ENCODE measurements at regions not wholly inside any gene's neighbourhood (a gene's known extent, or its start where the extent isn't known, plus 50 kb on each side); places are given as distances from the start of the nearest gene placed in this dataset.

DNA sequence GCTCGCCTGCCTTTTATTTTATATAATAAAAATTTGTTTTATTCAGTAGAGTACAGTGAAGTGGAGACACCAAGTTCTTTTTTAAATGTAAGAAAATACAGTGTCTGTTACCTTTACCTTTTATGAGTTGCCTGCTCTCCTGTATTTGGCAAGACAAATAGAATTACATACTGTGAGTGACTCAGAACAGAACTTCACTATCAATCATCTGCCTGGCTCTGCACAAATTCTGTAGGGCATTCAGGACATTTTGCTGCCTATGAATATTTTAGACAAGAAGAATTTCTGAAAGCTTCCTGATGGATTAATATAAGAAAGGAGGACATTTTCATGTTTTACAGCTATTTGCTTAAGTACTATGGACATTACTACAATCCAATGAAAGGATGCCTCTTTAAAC, 135.4 kb upstream of the PHF14 start (continued):
- TF ChIP-seq, protein P1, sequence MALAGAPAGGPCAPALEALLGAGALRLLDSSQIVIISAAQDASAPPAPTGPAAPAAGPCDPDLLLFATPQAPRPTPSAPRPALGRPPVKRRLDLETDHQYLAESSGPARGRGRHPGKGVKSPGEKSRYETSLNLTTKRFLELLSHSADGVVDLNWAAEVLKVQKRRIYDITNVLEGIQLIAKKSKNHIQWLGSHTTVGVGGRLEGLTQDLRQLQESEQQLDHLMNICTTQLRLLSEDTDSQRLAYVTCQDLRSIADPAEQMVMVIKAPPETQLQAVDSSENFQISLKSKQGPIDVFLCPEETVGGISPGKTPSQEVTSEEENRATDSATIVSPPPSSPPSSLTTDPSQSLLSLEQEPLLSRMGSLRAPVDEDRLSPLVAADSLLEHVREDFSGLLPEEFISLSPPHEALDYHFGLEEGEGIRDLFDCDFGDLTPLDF (CRISPR knock-in tag; IDR thresholded peaks at IDR 0.05) = no peak
- TF ChIP-seq FOXK1 (CRISPR knock-in tag; IDR thresholded peaks at IDR 0.05) = no peak
- TF ChIP-seq, protein P2, sequence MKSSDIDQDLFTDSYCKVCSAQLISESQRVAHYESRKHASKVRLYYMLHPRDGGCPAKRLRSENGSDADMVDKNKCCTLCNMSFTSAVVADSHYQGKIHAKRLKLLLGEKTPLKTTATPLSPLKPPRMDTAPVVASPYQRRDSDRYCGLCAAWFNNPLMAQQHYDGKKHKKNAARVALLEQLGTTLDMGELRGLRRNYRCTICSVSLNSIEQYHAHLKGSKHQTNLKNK (CRISPR knock-in tag; IDR thresholded peaks at IDR 0.05) = no peak
- TF ChIP-seq, protein P3, sequence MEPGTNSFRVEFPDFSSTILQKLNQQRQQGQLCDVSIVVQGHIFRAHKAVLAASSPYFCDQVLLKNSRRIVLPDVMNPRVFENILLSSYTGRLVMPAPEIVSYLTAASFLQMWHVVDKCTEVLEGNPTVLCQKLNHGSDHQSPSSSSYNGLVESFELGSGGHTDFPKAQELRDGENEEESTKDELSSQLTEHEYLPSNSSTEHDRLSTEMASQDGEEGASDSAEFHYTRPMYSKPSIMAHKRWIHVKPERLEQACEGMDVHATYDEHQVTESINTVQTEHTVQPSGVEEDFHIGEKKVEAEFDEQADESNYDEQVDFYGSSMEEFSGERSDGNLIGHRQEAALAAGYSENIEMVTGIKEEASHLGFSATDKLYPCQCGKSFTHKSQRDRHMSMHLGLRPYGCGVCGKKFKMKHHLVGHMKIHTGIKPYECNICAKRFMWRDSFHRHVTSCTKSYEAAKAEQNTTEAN (CRISPR knock-in tag; IDR thresholded peaks at IDR 0.05) = no peak
- no peak for TF ChIP-seq SMAD4 (CRISPR knock-in tag; IDR thresholded peaks at IDR 0.05)
- TF ChIP-seq FOXJ3 (CRISPR knock-in tag; IDR thresholded peaks at IDR 0.05; ENCODE audit: borderline replicate concordance) = no peak

DNA sequence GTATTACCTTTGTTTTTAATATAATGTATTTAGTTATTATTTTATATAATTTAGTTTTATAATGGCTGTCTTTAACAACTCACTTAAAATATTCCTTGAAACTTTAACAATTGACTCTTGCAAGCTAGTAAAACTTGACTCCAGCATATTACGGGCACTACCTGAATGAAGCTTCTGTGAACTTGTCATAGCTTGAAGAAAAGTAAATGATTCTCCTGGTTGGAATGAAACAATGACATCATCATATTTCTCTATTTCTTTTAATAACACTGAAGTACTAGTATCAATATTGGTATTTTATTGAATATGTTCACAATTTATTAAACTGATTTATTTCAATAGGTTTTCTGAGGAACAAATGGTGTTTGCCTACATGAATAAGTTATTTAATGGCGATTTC, 128.4 kb upstream of the PHF14 start:
- POLR2A ChIA-PET = no interaction called here
- H3K36me3 Mint-ChIP-seq = no peaks in the 10 kb centered on the region
- DNase-seq (ENCODE audit: low spot score) (no peak), ATAC-seq (no peak)
- H3K9me3 Mint-ChIP-seq = peaks cover 6% of the 10 kb centered on the region
- H3K4me1 Mint-ChIP-seq = no peaks in the 10 kb centered on the region
- CTCF ChIA-PET = no interaction called here
- no peaks in the 10 kb centered on the region for H3K27me3 Mint-ChIP-seq (ENCODE audit: low read depth)
- no peak overlapping the region for H3K4me3 Mint-ChIP-seq
- no peak overlapping the region for H3K27ac Mint-ChIP-seq
- no peak for TF ChIP-seq ETV6 (CRISPR knock-in tag; IDR thresholded peaks at IDR 0.05)
- TF ChIP-seq NFYB (CRISPR knock-in tag; conservative IDR thresholded peaks at IDR 0.05; ENCODE audit: low read depth) = no peak
- no peak for TF ChIP-seq IRF2 (CRISPR knock-in tag; IDR thresholded peaks at IDR 0.05; ENCODE audit: borderline replicate concordance, low read depth)
- TF ChIP-seq CREB1 (CRISPR knock-in tag; IDR thresholded peaks at IDR 0.05) = no peak
- no peak for TF ChIP-seq KAT7 (CRISPR knock-in tag; IDR thresholded peaks at IDR 0.05; ENCODE audit: borderline replicate concordance)
- TF ChIP-seq ZNF219 (CRISPR knock-in tag; IDR thresholded peaks at IDR 0.05; ENCODE audit: borderline replicate concordance) = no peak
- TF ChIP-seq, protein P4, sequence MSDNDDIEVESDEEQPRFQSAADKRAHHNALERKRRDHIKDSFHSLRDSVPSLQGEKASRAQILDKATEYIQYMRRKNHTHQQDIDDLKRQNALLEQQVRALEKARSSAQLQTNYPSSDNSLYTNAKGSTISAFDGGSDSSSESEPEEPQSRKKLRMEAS (CRISPR knock-in tag; IDR thresholded peaks at IDR 0.05) = no peak
- TF ChIP-seq, protein P5, sequence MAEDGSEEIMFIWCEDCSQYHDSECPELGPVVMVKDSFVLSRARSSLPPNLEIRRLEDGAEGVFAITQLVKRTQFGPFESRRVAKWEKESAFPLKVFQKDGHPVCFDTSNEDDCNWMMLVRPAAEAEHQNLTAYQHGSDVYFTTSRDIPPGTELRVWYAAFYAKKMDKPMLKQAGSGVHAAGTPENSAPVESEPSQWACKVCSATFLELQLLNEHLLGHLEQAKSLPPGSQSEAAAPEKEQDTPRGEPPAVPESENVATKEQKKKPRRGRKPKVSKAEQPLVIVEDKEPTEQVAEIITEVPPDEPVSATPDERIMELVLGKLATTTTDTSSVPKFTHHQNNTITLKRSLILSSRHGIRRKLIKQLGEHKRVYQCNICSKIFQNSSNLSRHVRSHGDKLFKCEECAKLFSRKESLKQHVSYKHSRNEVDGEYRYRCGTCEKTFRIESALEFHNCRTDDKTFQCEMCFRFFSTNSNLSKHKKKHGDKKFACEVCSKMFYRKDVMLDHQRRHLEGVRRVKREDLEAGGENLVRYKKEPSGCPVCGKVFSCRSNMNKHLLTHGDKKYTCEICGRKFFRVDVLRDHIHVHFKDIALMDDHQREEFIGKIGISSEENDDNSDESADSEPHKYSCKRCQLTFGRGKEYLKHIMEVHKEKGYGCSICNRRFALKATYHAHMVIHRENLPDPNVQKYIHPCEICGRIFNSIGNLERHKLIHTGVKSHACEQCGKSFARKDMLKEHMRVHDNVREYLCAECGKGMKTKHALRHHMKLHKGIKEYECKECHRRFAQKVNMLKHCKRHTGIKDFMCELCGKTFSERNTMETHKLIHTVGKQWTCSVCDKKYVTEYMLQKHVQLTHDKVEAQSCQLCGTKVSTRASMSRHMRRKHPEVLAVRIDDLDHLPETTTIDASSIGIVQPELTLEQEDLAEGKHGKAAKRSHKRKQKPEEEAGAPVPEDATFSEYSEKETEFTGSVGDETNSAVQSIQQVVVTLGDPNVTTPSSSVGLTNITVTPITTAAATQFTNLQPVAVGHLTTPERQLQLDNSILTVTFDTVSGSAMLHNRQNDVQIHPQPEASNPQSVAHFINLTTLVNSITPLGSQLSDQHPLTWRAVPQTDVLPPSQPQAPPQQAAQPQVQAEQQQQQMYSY (CRISPR knock-in tag; IDR thresholded peaks at IDR 0.05) = no peak
- TF ChIP-seq NR1H2 (CRISPR knock-in tag; IDR thresholded peaks at IDR 0.05) = no peak
- no peak for TF ChIP-seq ELF4 (CRISPR knock-in tag; IDR thresholded peaks at IDR 0.05; ENCODE audit: low read depth)
- TF ChIP-seq JUN (CRISPR knock-in tag; IDR thresholded peaks at IDR 0.05) = no peak
- no peak for TF ChIP-seq ZNF671 (CRISPR knock-in tag; IDR thresholded peaks at IDR 0.05)
- no peak for TF ChIP-seq ESRRA (CRISPR knock-in tag; IDR thresholded peaks at IDR 0.05; ENCODE audit: borderline replicate concordance)
- TF ChIP-seq, protein P6, sequence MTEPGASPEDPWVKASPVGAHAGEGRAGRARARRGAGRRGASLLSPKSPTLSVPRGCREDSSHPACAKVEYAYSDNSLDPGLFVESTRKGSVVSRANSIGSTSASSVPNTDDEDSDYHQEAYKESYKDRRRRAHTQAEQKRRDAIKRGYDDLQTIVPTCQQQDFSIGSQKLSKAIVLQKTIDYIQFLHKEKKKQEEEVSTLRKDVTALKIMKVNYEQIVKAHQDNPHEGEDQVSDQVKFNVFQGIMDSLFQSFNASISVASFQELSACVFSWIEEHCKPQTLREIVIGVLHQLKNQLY (CRISPR knock-in tag; IDR thresholded peaks at IDR 0.05) = no peak
- no peak for TF ChIP-seq TEAD4 (CRISPR knock-in tag; IDR thresholded peaks at IDR 0.05)
- TF ChIP-seq ZNF423 (CRISPR knock-in tag; IDR thresholded peaks at IDR 0.05) = no peak
- TF ChIP-seq CBFB (CRISPR knock-in tag; IDR thresholded peaks at IDR 0.05; ENCODE audit: low read depth) = no peak
- no peak for TF ChIP-seq ZNF121 (CRISPR knock-in tag; IDR thresholded peaks at IDR 0.05)
- no peak for TF ChIP-seq PRRX2 (CRISPR knock-in tag; IDR thresholded peaks at IDR 0.05)

All from WTC11 (cell line).